NCI-H460 (cell line): ENCODE measurements at regions not wholly inside any gene's neighbourhood (a gene's known extent, or its start where the extent isn't known, plus 50 kb on each side); places are given as distances from the start of the nearest gene placed in this dataset.

Experiments used
- DNase-seq: peaks from one replicate; pipeline ENCODE4 v3.0.0-alpha.2; 2016; ENCODE audit warnings: low read depth; ENCODE audit errors: extremely low read depth

DNA sequence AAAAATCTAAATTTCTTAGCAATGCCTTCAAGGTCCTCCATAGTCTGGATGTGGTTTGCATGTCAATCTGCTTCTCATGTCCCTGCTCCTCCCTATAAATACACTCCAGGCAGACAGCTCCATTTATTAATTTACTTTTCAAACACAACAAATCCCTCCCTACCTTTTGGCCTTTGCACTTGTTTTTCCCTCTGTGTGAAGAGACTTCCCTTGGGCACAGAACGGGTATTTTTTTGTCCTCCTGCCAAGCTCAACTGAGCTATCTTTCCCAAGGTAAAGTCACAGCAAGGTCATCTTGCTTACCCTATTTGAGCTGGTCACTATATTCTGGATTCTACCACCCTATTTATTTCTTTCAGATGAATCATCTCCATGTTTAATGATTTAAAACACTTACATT lies 159.6 kb upstream of the ANKH start:
- DNase-seq: no peak

DNA sequence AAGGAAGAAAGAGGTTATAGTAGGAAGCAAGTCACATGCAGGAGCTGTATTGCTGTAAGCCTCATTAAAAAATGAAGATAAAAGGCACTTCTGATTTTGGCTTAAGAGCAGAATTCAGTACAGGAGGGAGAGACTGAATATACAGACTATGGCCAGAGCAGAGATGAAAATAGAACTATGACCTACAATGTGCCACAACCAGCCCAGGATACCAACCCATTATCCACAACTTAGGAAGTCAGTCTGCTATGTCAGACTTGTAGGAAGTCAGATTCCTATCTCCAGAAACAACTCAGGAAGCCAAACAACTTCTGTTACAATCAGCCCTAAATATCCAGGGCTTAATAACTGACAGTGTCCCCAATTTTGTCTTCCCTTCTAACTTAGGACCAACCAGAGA lies 156.2 kb upstream of the ANKH start:
- DNase-seq: no peak

DNA sequence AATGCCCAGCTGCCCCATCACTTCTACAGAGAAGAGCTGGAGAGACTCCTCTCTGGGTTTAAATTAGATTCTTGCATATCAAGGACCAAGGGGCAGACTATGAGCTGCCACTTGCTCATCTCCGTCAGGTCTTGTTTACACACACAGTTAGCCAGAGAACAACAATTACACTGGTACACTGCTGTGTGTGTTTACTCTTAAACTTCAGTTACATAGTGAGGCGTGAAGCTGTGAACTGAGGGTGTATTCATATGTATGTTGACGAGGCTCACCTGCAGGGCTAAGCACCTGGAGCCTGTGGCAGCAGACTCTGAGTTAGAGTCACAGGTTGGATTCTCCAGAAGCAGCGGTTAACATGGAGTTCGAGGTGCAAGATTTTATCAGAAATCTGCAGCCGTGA lies 155.4 kb upstream of the ANKH start:
- DNase-seq: no peak

DNA sequence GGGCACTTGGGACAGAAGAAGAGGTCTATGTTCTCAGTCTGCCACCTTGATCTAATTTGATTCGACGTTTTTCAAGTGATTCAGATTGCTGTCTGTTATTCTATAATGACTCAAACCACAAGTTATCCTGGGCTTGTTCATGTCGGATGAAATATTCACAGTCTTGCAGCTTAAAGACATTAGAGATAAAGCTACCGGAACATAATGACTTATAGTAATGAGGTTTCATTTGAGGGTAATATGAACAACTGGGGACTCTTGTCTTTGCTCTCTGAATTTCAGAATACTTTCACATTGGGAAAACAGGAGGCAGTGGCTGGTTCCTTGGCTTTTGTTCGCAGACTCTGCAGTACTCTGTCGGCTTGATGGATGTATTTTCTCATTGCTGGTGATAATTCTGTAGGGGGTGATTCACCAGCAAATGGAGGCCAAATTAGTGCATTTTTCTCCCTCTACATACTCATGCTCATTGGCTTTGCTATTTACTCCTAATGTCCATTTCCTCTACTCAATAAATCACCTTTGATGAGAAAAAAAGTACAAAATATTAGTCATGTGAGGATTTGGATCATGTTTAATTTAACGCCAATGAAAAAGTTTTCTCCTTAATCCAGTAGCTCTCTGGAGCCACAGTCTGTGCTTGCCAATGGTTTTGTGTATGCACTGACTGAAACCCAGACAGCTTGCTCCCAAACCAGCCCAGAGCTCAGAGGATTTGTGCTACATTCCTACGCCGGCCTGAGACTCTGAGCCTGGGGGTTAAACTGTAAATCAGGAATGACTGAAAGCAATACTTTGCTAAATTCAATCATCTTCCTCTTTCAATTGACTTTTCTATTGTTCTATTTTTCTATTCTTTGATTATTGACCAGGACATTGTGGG lies 154.7 kb upstream of the ANKH start:
- no peak for DNase-seq

DNA sequence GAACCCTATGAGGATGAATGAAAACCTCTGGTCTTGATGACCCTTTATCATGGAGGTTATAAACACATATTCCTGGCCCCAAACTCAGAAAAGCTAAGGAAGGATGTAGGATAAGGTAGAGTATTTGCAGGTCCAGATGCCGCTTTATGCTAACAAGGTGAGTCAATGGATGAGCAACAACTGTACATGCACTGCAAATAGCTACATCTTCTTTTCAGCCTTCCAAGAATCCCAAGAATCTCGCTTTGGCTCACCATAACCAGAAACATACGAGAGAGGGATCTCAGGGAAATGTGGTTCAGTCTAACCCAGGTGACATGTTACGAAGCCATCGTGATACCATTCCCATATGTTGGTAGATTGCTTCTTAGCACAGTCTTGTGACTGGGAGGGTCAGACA lies 152.3 kb upstream of the ANKH start:
- DNase-seq: no peak

DNA sequence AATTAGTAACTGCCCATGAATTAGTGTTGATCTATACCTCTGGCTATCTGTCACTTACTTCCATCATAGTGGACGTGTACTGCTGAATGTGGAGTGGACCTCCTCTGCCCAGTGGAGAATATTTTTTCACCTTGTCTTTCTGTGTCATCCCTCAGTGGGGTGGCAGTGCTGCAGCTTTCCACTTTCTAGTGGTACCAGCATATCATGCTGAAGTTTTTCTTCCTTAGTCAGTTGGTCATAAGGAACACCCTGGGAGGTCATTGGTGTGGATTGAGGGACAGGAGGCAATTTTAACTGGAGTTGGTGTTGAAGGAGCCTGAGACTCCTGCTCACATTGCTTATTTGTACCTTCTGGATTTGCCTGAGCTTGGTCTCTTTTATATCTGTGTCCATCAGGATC lies 151.7 kb upstream of the ANKH start:
- no peak for DNase-seq

DNA sequence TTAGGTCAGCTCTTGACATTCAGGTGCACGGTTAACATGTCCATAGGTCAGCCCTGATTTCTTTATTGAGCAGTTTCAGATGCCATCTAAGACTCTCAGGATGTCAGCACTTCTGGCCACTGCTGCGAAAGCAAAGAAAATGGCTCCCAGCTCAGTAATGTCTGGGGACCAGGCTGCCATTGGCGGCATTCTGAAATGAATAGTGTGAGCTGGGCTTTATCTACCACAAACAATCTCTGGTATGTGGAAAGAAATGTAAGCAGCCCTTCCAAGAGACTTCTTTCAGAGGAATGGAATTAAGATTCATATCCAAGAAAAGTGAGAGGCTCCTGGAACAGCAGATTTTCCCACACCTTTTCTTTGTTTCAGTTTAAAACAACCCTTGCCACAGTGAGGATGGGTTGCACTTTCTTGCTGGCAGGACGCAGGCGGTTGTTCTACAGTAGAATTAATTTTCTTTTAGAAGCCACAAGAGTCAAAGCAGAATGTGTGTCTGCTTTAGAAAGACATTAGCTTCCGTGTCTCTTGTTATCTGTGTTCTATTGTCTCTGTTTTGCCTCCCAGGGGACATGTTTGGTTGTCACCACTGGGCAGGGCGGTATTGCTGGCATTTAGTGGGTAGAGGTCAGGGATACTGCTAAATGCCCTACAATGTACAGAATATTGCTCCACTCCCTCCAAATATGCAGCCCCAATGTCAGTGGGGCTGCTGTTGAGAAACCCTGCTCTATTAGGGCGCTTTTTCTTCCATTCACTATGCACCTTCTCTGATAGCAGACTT lies 149.9 kb upstream of the ANKH start:
- DNase-seq: no peak

DNA sequence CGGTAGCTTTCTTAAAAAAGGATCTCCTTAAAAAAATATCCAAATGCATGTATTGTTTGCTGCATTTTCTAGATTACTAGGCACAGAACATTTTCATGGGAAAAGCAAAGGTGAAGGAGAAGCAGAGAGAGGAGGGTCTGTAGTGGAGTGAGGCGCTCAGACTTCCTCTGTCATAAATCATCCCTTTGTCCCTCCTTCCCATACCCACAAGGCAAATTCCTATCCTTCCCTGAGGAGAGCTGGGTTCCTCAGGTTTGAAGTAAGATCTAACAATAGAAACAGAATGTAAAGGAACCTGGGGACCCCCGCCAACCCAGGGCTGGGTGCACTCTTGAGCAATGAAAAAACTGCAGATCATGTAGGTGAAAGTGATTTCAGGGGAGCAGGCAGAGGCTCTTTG lies 149.2 kb upstream of the ANKH start:
- DNase-seq: no peak

DNA sequence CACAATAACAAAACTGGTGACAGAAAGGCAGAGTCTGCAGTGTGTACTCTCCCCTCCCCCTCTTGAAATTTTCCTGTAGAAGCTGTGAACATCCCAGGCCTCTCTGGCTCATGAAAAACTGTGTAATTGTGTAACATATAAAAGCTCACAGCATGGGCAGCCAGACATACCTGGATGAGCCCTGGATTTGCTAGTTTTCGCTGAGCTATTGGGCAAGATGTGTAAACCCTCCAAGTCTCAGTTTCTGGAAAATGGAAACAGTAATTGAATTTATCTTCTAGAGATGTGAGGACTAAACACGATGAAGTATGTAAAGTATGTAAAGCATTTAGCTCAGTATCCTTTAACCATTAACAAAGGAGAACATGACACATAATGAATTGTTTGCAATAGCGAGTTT lies 143.2 kb upstream of the ANKH start:
- DNase-seq: no peak

DNA sequence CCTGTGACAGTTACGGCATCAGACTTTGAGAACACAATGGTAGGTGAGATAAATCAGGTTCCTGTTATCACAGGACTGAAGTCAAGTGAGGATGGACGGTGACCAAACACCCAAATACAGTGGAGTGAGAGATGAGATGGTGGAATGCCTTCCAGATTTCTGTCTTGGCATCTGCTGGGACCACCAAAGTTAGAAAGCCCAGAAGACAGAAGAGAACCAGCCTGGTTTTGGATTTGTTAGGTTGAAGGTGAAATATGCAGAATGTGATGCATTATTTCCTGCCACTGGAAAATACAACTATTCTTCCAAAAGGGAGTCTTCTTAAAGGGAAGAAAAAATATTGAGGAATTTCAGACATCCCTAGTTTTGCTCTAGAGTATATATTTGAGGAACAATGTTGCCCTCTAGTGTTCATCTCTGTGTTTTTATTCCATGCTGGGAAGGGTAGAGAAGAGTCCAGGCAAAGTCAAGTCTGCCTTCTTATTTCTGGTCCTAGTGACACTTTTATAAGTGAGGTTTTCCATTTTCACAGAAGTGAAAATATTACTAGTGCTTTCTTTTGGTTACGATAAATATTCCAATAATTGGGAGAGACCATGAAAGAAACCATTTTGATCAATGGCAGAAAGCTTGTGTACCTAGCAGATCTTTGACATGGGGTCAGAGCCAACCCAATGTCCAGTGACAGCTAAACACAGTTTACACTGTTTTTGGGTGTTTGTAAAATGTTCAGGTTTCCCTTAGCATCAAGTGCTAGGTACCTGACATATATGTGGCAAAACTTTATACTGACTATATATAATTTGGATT lies 142.3 kb upstream of the ANKH start:
- DNase-seq: peak; percentile 74

DNA sequence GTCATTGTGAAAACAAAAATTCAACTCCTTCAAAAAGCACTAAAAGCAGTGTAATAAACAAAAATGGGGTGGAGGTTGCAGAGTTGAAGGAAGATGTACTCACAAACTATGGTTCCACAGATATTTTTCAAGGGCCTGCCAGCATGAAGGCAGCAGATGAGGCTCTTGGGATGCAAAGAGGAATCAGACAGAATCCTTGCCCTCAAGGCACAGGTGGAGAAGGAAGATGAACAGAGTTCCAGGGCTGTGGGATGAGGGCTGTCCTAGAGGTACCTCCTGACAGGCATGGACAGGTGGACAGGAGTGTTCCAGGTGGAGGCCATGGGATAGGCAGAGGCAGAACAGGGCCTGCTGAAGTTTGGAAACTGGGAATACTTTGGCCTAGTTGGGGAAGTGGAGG lies 140.5 kb upstream of the ANKH start:
- DNase-seq: no peak

DNA sequence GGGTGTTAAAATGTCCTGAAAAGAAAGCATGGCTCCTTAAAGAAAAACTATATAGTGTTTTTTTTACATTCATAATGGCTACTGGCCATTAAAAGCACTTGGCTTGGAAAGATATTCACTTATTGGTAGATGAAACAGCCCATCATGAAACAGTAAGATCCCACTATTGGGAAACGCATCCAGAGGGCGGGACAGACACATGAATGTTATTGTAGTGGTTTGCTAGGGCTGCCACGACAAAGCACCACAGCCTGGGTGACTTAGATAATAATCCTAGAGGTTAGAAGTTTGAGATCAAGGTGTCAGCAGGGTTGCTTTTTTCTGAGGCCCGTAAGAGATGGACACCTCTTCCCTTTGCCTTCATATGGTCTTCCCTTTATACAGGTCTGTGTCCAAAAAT lies 139.4 kb upstream of the ANKH start:
- DNase-seq: no peak

DNA sequence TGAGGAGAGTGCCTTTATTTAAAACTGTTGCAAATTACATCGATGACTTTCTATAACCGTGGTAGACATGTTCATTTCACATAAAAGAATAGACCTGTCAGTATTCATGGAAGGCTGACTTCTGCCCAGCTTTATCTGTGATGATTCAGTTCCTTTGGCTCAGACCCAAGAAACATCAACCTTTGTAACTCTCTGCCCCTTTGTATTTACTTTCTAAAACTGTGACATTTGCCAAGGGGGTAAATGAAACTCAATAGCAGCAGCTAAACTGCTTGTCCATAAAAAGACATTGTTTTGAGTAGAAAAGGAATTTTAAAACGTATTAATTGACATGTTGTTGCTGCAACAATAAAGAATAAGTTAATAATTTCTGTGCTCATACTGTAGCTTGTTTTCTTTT lies 137.8 kb upstream of the ANKH start:
- DNase-seq: peak; percentile 70

DNA sequence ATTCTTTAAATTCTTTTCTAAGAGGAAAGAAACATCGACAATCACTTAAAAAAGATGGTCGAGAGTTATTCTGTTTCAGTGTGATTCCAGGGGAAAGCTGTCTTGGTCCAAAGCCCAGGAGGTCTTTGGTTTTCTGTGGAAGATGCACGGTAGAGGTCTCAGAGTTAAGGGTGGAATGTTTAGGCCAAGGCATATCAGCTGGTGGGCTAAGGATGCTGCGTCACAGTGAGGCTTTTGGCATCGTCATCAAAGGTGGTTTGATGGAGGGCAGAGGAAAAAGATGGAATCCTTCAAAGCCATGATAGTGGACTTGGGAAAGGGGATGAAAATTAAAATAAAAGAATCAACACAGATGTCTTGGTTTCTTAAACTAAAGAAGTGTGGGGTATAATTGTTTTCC lies 137.3 kb upstream of the ANKH start:
- no peak for DNase-seq

DNA sequence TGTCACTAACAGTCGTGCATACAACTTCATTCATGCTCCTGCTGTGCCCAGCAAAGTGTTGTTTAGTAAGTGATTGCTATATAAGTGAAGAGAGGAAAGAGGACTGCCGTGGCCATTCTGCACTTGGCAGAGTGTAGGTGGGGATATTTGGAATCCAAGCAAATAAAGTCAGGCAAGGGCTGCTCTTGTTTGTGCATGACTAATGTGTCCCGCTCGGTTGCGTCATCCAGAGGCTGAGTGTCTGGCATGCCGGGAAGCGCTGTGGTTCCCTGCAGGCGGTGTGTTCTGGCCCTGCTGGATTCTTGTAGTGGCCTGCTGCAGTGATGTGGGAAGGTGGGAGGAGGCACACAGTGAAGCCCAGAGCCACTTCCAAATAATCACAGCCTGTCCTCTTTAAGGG lies 136.9 kb upstream of the ANKH start:
- peak; percentile 92 for DNase-seq

DNA sequence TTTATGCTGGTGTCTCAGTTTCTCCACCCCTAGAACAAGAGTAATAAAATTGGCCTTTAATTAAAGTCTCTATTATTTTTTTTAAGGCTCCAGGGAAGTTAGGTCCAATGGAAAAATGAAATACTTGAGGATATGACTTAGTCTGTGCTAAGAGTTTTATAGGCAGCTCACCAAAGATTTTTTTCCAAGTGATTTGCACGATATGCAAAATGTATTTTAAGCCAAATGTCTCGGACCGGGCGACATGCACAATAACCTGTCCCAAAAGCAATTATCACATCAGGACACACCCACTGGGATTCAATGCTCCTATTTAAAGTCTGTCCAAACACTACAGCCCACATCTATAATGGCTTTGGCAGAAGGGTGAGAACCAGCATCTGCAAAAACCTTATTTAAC lies 136.1 kb upstream of the ANKH start:
- no peak for DNase-seq

DNA sequence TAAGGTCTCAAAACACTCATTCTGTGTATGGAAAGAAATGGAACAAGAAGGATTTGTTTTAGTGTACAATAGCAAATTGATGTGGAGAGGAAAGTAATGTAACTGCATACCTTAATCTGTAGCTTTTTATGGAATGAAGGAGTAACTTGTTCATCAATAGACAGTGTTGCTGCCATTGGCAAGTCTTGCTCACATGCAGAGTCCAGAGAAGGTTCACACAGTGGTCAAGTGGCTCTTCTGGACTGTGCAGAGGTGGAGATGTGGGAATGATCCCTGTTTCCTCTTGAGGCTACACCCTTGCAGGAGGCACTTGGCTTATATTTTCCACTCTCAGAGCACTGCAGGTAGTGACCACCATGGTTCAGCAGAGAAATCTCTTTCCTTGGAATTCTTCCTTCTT lies 132.9 kb upstream of the ANKH start:
- DNase-seq: no peak

DNA sequence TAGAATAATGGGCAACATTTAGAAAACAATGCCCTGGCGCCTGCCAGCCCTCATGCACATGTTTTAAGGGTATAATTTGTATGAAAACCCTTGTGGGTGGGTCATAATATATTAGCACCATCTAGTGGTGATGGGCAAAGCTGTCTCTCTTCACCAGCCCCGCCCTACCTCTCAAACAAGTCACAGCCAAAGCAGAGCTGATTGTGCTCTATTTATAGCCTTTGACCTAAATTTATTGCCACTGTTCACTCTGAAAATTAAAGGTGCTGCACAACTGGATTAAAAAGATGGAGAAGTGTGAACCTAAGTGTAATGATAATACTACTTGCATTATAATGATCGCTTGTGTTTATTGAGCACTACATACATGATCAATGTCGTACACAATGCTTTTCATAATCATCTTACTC lies 131.9 kb upstream of the ANKH start:
- peak; percentile 61 for DNase-seq

DNA sequence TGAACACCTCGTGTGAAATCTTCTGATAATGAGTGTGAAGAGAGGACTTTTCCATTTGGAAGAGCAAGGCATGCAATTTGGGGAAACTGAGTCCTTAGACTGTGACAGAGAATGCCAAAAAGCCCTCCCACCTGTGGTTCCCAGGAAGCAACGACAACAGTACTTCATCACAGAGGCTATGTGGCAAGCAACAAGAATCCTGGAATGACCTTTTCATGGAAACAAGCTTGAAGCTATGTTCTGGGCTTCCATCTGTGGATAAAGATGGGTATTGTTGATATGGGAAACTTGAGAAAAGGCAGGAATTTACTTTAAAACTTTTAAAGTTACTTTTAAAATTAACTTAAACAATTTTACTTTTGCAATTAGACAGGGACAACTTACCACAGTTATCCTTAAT lies 131.2 kb upstream of the ANKH start:
- no peak for DNase-seq

DNA sequence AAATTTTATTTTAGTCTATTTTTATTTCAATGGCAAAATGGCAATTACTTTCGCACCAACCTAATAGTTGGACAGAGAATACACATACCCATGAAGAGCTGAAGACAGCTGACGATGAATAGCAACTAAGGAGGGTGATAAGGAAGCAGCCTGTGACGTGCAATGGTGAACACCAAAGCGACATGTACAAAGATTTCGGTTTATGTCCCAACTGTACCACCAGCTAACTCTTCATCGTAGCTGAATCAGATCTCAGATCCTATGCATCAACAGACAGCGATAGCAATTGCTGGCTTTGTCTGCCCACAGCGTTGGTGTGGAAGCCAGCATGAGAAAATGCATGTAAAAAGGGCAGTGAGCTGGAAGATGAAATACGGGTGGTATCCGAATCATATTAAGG lies 130.6 kb upstream of the ANKH start:
- DNase-seq: no peak

DNA sequence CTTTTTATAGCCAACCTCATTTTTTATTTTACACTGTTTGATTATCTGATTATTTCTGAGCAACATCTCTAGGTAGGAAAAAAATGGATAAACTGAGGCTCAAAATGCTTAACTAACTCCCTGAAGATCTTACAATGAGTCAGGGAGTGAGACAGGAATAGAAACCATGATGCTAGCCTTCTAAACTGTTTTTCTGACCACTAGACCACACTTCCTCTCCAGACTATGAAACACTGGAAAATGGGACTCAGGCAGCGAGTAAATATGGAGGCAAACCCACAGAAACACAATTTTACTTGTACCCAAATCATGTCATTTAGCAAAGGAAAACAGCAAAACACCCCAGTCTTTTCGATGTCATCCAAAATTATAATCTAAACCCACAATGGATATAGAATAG lies 129.9 kb upstream of the ANKH start:
- no peak for DNase-seq
